Adipocyte (in vitro differentiated cells): ENCODE measurements at regions not wholly inside any gene's neighbourhood (a gene's known extent, or its start where the extent isn't known, plus 50 kb on each side); places are given as distances from the start of the nearest gene placed in this dataset.
A peak's percentile ranks its signal among the peaks of the same experiment; 100 is the strongest.
"Not testable (repeated sequence)": the region's sequence is repeated elsewhere in the genome, so short reads cannot be mapped to it uniquely, and the experiment has no call there.

Source experiments
- DNase-seq: peaks from one replicate; pipeline ENCODE4 v3.0.0-alpha.2; 2015; ENCODE audit warnings: low read depth
- H3K27me3 ChIP-seq: replicated peaks from 2 replicates; pipeline ENCODE4 v1.7.0; 2013; ENCODE audit warnings: mild to moderate bottlenecking, low read length, moderate library complexity; ENCODE audit not compliant: control insufficient read depth, insufficient read depth
- H3K36me3 ChIP-seq: 2 replicates; pipeline ENCODE4 v1.7.0; 2013; ENCODE audit warnings: low read length, mild to moderate bottlenecking, moderate library complexity; ENCODE audit not compliant: control insufficient read depth, insufficient read depth, severe bottlenecking
- H3K4me1 ChIP-seq: 2 replicates; pipeline ENCODE4 v1.7.0; 2013; ENCODE audit warnings: mild to moderate bottlenecking, low read length, moderate library complexity; ENCODE audit not compliant: control insufficient read depth, insufficient read depth
- H3K4me3 ChIP-seq: 2 replicates; pipeline ENCODE4 v1.7.0; 2013; ENCODE audit warnings: mild to moderate bottlenecking, low read length, moderate library complexity
- H3K9ac ChIP-seq: 2 replicates; pipeline ENCODE4 v1.7.0; 2013; ENCODE audit warnings: mild to moderate bottlenecking, low read length, moderate library complexity
- H3K9me3 ChIP-seq: 2 replicates; pipeline ENCODE4 v1.7.0; 2013; ENCODE audit warnings: mild to moderate bottlenecking, low read length, moderate library complexity; ENCODE audit not compliant: control insufficient read depth

DNA sequence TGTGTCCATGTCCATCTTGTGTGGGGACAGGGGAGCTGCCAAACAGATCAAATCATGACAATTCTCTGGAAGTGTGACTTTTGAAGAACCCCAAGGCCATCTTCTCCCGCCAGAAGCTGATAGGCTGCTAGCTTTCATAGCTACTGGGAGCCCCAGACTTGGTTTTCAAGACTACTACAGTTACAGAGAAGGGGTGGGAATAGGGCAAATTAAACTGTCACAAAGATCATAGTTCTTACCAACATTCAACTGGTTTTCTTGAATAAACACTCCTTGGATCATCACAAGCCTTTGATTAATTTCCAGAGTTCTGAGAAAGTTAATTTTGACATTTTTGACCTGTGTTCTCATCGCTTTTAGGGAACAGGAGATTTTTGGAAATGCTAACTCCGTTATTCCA, 67.8 kb upstream of the FARP1 start:
- Histone ChIP-seq H3K9ac (no peak overlapping the region), H3K4me3 (no peak overlapping the region), H3K9me3 (no peaks in the 10 kb centered on the region), H3K36me3 (no peaks in the 10 kb centered on the region), H3K4me1 (no peaks in the 10 kb centered on the region), H3K27me3 (peaks cover 7% of the 10 kb centered on the region)
- no peak for DNase-seq

DNA sequence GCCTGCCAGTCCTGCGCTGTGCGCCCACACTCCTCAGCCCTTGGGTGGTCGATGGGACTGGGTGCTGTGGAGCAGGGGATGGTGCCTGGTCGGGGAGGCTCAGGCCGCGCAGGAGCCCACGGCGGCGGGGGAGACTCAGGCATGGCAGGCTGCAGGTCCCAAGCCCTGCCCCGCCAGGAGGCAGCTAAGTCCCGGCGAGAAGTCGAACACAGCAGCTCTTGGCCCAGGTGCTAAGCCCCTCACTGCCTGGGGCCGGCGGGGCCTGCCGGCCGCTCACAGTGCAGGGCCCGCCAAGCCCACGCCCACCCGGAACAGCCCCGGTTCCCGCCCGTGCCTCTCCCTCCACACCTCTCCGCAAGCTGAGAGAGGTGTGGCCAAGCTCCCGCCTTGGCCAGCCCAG, 66.6 kb upstream of the FARP1 start:
- H3K27me3 ChIP-seq, H3K4me3 ChIP-seq, H3K9me3 ChIP-seq, H3K36me3 ChIP-seq, H3K9ac ChIP-seq, DNase-seq, H3K4me1 ChIP-seq: not testable (repeated sequence)

DNA sequence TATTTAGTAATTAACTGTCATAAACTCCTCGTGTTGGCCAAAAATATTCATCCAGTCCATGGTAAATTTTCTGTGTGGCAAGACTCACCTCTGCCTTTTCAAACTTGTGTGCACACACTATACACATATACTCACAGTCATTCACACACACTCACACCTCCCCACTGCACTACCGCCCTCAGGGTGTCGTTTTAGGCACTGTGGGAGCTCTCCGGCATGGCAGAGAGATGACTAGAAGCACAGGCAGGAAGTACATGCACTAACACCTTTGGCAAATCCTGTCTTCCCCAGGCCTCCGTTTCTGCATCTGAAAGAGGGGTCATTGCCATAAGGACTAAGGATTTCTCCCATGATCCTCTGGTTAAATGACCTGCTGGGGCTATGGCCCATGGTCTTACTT, 62.6 kb upstream of the FARP1 start:
- Histone ChIP-seq H3K4me3 (no peak overlapping the region), H3K4me1 (peaks cover 5% of the 10 kb centered on the region), H3K9ac (no peak overlapping the region), H3K27me3 (no peaks in the 10 kb centered on the region), H3K9me3 (no peaks in the 10 kb centered on the region), H3K36me3 (no peaks in the 10 kb centered on the region)
- no peak for DNase-seq

DNA sequence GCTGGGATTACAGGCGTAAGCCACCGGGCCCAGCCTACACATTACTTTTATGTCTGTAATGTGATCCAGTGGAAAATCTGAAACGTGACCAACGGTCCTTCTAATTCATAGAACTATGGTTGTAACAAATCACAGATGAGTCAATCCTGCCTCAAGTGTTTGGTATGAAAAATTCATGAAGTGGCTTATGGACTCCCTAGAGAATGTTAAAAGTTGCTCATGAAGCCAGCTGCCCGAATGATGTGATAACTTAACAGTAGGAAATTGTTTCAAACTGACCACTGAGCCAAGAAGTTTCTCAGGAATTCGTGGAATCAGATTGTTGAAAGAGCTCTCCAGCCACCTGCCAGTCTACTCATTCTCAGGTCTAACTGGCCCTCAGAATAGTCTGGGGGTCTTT, 59.4 kb upstream of the FARP1 start:
- no peaks in the 10 kb centered on the region for H3K36me3 ChIP-seq
- H3K4me1 ChIP-seq = peaks cover 5% of the 10 kb centered on the region
- no peaks in the 10 kb centered on the region for H3K27me3 ChIP-seq
- no peaks in the 10 kb centered on the region for H3K9me3 ChIP-seq
- no peak overlapping the region for H3K4me3 ChIP-seq
- H3K9ac ChIP-seq = no peak overlapping the region
- DNase-seq = peak; percentile 85

DNA sequence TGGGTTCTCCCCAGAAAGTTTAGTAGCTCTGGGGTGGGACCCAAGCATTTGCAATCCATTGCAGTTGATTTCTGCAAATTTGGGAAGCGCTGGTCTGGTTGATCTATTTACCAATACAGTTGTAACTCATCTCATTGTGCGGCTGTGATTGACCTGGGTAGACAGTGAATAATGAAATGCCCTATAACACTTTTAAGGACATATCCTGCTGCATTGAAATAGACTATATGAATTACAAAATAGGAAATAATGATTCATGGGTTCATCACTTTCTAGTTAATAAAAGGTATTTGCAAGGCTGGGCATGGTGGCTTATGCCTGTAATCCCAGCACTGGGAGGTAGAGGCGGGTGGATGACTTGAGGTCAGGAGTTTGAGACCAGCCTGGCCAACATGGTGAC, 59.0 kb upstream of the FARP1 start:
- Histone ChIP-seq H3K9ac (no peak overlapping the region), H3K36me3 (no peaks in the 10 kb centered on the region), H3K4me3 (no peak overlapping the region), H3K9me3 (no peaks in the 10 kb centered on the region), H3K4me1 (peaks cover 5% of the 10 kb centered on the region), H3K27me3 (no peaks in the 10 kb centered on the region)
- DNase-seq = no peak

DNA sequence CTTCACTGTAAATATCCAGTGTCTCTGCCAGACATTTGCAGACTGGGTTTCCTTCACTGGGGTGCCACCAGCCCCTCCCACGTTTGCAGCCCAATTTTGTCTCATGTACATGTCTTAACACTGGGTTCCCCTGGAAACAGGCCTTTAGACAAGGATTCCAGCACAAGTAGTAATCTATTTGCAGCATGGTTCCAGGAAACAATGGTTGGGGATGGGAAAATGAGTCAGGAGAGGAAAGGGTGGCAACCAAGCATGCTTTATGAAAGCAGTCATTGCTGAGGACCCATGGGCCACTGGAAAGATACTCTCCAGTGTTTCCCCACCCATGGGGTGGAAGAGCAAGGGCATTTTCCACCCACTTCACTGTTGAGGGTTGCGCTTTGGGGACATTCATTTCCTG, 53.6 kb upstream of the FARP1 start:
- Histone ChIP-seq H3K9ac (no peak overlapping the region), H3K4me3 (no peak overlapping the region), H3K9me3 (peaks cover 6% of the 10 kb centered on the region), H3K27me3 (no peaks in the 10 kb centered on the region), H3K36me3 (no peaks in the 10 kb centered on the region), H3K4me1 (peaks cover 7% of the 10 kb centered on the region)
- DNase-seq = no peak

DNA sequence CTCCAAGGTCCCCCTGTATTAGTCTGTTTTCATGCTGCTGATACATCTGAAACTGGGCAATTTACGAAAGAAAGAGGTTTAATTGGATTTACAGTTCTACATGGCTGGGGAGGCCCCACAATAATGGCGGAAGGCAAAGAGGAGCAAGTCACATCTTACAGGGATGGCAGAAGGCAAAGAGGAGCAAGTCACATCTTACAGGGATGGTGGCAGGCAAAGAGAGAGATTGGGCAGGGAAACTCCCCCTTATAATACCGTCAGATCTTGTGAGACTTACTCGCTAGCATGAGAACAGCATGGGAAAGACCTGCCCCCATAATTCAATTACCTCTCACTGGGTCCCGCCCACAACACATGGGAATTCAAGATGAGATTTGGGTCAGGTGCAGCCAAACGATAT, 50.0 kb upstream of the FARP1 start:
- H3K36me3 ChIP-seq = no peaks in the 10 kb centered on the region
- H3K9ac ChIP-seq = no peak overlapping the region
- no peak for DNase-seq
- H3K27me3 ChIP-seq = no peaks in the 10 kb centered on the region
- no peak overlapping the region for H3K4me3 ChIP-seq
- H3K4me1 ChIP-seq = peaks cover 7% of the 10 kb centered on the region
- peaks cover 6% of the 10 kb centered on the region for H3K9me3 ChIP-seq
